Left ventricle myocardium inferior (tissue), 1 donor: ENCODE measurements at regions not wholly inside any gene's neighbourhood (a gene's known extent, or its start where the extent isn't known, plus 50 kb on each side); places are given as distances from the start of the nearest gene placed in this dataset.

Experiments used
- DNase-seq: peaks from one replicate; pipeline ENCODE4 v3.0.0-alpha.2; 2020
- H3K27ac ChIP-seq: fragments of 200-600 bp; replicated peaks from 2 replicates; pipeline ENCODE4 v1.8.0; 2021
- H3K27me3 ChIP-seq: fragments of 200-600 bp; 2 replicates; pipeline ENCODE4 v1.8.0; 2021; ENCODE audit warnings: low read depth
- H3K36me3 ChIP-seq: fragments of 200-600 bp; 2 replicates; pipeline ENCODE4 v1.8.0; 2021
- H3K4me1 ChIP-seq: fragments of 200-600 bp; 2 replicates; pipeline ENCODE4 v1.8.0; 2021
- H3K4me3 ChIP-seq: fragments of 200-600 bp; 2 replicates; pipeline ENCODE4 v1.8.0; 2021; ENCODE audit warnings: mild to moderate bottlenecking, moderate library complexity
- H3K9me3 ChIP-seq: fragments of 200-600 bp; replicated peaks from 2 replicates; pipeline ENCODE4 v1.8.0; 2021
- intact Hi-C: fragments of 100-400 bp; cut with micrococcal nuclease; formaldehyde crosslinking; loops from one replicate; pipeline ENCODE4 v1.11.0; 2022
- TF ChIP-seq, protein P1 (sequence below): fragments of 200-600 bp; IDR thresholded peaks from 2 replicates; pipeline ENCODE4 v1.8.0; 2021; ENCODE audit warnings: antibody characterized with exemption, mild to moderate bottlenecking, borderline replicate concordance
- donor health status: DM: no; HTN: yes; CAD: no; lungs with severe emphysema.

DNA sequence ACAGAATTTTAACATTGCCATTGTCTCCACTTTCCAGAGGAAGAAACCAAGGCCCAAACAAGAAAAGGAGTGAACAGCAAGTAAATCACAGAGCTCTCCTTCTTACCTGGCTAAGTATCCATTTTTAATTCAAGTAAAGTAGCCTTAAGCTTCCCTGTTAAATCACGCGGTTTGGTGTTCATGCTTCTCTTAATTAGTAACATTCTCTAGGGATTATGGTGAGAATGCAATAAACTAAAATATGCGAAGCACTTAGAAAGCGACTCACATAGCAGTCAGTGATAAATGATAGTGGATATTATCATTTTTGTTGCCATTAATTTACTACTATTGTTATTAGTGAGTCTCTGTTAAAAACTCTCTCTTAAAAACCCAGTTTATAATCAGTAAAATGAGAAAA, 630.5 kb upstream of the TMPRSS15 start:
- Histone ChIP-seq H3K4me1 (no peaks in the 10 kb centered on the region), H3K36me3 (no peaks in the 10 kb centered on the region), H3K27ac (no peak overlapping the region), H3K4me3 (no peak overlapping the region), H3K9me3 (no peaks in the 10 kb centered on the region), H3K27me3 (no peaks in the 10 kb centered on the region)
- TF ChIP-seq, protein P1, sequence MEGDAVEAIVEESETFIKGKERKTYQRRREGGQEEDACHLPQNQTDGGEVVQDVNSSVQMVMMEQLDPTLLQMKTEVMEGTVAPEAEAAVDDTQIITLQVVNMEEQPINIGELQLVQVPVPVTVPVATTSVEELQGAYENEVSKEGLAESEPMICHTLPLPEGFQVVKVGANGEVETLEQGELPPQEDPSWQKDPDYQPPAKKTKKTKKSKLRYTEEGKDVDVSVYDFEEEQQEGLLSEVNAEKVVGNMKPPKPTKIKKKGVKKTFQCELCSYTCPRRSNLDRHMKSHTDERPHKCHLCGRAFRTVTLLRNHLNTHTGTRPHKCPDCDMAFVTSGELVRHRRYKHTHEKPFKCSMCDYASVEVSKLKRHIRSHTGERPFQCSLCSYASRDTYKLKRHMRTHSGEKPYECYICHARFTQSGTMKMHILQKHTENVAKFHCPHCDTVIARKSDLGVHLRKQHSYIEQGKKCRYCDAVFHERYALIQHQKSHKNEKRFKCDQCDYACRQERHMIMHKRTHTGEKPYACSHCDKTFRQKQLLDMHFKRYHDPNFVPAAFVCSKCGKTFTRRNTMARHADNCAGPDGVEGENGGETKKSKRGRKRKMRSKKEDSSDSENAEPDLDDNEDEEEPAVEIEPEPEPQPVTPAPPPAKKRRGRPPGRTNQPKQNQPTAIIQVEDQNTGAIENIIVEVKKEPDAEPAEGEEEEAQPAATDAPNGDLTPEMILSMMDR = no peak
- DNase-seq = no peak
- intact Hi-C loops = no loop called here

DNA sequence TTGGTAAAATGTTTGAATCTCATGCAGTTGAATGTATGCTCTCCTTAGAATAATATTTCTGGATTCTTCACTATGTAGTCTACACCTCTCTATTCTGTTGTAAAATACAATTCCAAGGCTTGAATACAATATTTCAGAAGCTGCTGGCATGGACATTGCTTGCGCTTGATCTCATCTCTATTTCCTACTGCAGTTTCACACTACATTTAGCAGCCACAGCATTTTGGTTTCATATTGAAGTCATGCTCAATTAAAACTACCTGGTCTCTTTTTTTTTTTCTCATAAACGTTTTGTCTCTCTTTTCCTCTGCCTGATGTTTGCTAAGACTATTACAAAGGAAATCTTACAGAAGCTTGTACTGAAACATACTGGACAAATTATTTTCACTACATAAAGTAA, 631.0 kb upstream of the TMPRSS15 start:
- Histone ChIP-seq H3K4me1 (no peaks in the 10 kb centered on the region), H3K4me3 (no peak overlapping the region), H3K36me3 (no peaks in the 10 kb centered on the region), H3K27ac (no peak overlapping the region), H3K9me3 (no peaks in the 10 kb centered on the region), H3K27me3 (no peaks in the 10 kb centered on the region)
- intact Hi-C loops = no loop called here
- DNase-seq = no peak
- TF ChIP-seq, protein P1 = no peak

DNA sequence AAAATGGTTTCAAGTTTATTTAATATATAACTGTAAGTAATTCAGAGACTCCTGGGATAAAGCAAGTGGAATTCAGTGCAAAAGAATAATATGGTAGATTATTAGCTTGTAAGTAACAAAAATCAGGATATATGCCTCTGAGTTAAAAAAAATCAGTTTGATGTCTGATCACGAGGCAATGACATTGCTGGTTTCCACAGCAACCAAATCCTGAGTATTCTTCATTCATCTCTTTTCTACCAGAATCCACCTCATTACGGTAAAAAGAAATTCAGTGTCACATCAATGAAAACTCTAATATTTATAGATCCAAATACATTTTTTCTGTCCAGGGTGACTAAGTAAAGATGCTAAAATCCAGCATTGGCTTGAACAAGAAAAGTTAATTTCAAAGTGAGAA, 642.3 kb upstream of the TMPRSS15 start:
- TF ChIP-seq, protein P1 = no peak
- intact Hi-C loops = no loop called here
- Histone ChIP-seq H3K27me3 (no peaks in the 10 kb centered on the region), H3K27ac (no peak overlapping the region), H3K9me3 (no peaks in the 10 kb centered on the region), H3K4me3 (no peak overlapping the region), H3K36me3 (no peaks in the 10 kb centered on the region), H3K4me1 (no peaks in the 10 kb centered on the region)
- no peak for DNase-seq

DNA sequence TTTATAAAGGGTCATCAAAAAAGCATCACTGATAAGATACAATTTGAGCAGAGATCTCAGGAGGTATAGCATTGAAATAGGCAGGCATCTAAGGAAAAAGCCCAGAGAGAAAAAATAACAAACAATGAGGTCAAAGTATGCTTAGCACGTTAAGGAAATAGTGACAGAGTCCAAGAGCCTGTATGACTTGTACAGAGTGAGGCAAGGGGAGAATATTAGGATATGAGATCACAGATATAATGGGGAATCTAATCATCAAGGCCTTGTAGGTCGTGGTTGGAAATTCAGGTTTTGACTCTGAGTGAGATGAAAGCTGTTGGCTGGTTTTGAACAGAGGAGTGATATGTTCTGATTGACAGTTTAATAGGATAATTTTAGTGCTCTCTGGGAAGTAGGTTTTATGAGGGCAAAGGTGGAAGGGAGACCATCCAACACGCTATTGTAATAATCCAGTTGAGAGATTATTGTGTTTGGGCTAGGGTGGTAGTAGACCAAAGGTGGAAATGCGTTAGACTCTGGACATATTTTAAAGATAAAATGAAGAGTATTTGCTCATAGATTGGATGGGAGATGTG, 644.6 kb upstream of the TMPRSS15 start:
- intact Hi-C loops = no loop called here
- DNase-seq = no peak
- H3K27me3 ChIP-seq = no peaks in the 10 kb centered on the region
- TF ChIP-seq, protein P1 = no peak
- H3K36me3 ChIP-seq = no peaks in the 10 kb centered on the region
- H3K4me1 ChIP-seq = no peaks in the 10 kb centered on the region
- no peak overlapping the region for H3K4me3 ChIP-seq
- no peak overlapping the region for H3K27ac ChIP-seq
- H3K9me3 ChIP-seq = peaks cover 11% of the 10 kb centered on the region

DNA sequence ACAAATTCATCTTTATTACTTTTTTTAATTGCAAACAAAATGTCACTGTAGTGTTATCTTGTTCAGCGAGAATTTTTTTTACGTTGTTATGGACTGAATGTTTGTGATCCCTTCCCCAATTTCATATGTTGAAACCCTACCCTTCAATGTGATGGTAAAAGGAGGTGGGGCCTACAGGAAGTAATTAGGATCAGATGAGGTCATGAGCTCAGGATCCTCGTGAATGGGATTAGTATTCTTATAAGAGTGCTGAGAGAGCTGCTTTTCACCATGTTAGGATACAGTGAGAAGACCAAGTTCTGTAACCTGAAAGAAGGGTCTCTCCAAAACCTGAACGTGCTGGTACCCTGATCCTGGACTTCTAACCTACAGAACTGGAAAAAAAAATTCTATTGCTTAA, 646.0 kb upstream of the TMPRSS15 start:
- DNase-seq = no peak
- no peaks in the 10 kb centered on the region for H3K36me3 ChIP-seq
- H3K4me1 ChIP-seq = no peaks in the 10 kb centered on the region
- no peaks in the 10 kb centered on the region for H3K27me3 ChIP-seq
- TF ChIP-seq, protein P1 = no peak
- intact Hi-C loops = no loop called here
- no peak overlapping the region for H3K27ac ChIP-seq
- no peak overlapping the region for H3K4me3 ChIP-seq
- peaks cover 17% of the 10 kb centered on the region for H3K9me3 ChIP-seq

DNA sequence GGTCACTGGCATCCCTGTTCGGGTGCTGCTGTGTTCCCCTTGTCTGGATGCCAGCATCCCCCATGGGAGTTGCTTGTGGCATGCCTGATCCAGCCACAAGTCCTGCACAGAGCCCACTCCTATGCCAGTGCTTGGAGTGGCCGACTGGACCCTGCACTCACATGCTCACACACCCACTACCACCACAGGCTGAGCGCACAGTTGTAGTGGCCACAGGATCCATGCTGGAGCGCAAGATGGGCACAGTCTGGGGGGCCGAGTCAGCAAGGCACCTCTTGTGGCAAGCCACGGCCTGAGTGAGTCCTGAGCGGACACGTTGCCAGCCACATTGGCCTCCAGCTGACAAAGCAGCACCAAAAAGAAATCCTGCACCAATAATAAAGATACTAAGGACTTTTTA, 661.6 kb upstream of the TMPRSS15 start:
- DNase-seq = no peak
- H3K4me1 ChIP-seq = no peaks in the 10 kb centered on the region
- no peak overlapping the region for H3K4me3 ChIP-seq
- TF ChIP-seq, protein P1 = no peak
- peaks cover 2% of the 10 kb centered on the region for H3K9me3 ChIP-seq
- no peak overlapping the region for H3K27ac ChIP-seq
- intact Hi-C loops = no loop called here
- H3K36me3 ChIP-seq = no peaks in the 10 kb centered on the region
- H3K27me3 ChIP-seq = no peaks in the 10 kb centered on the region
